Mesendoderm (in vitro differentiated cells): ENCODE measurements at regions not wholly inside any gene's neighbourhood (a gene's known extent, or its start where the extent isn't known, plus 50 kb on each side); places are given as distances from the start of the nearest gene placed in this dataset.
"Not testable (repeated sequence)": the region's sequence is repeated elsewhere in the genome, so short reads cannot be mapped to it uniquely, and the experiment has no call there.

Source experiments
- DNase-seq: peaks from one replicate; pipeline ENCODE4 v3.0.0; 2013
- H2AK5ac ChIP-seq: 2 replicates; pipeline ENCODE4 v1.6.1; 2013; ENCODE audit warnings: low read length, inconsistent platforms
- H2BK120ac ChIP-seq: 2 replicates; pipeline ENCODE4 v1.6.1; 2013; ENCODE audit warnings: low read depth, mild to moderate bottlenecking, low read length, moderate library complexity, mixed read lengths
- H2BK15ac ChIP-seq: replicated peaks from 2 replicates; pipeline ENCODE4 v1.6.1; 2013; ENCODE audit warnings: low read depth, mild to moderate bottlenecking, moderate library complexity
- H2BK5ac ChIP-seq: 2 replicates; pipeline ENCODE4 v1.6.1; 2013; ENCODE audit warnings: low read length, inconsistent platforms
- H3K18ac ChIP-seq: 2 replicates; pipeline ENCODE4 v1.6.1; 2013; ENCODE audit warnings: mild to moderate bottlenecking, low read length, mixed read lengths
- H3K23ac ChIP-seq: one replicate; pipeline ENCODE4 v1.6.1; 2013; ENCODE audit warnings: low read length
- H3K27ac ChIP-seq: 2 replicates; pipeline ENCODE4 v1.5.1; 2013; ENCODE audit warnings: low read depth, mild to moderate bottlenecking, inconsistent platforms, low read length, moderate library complexity
- H3K27me3 ChIP-seq: 2 replicates; pipeline ENCODE4 v1.6.1; 2013; ENCODE audit warnings: low read length, control low read depth, mild to moderate bottlenecking, inconsistent platforms; ENCODE audit not compliant: insufficient read depth, poor library complexity
- H3K36me3 ChIP-seq: 2 replicates; pipeline ENCODE4 v1.6.1; 2013; ENCODE audit warnings: low read length, inconsistent platforms; ENCODE audit not compliant: control insufficient read depth, insufficient read depth
- H3K4ac ChIP-seq: one replicate; pipeline ENCODE4 v1.6.1; 2013; ENCODE audit warnings: low read depth, mild to moderate bottlenecking, low read length, moderate library complexity
- H3K4me1 ChIP-seq: 2 replicates; pipeline ENCODE4 v1.6.1; 2013; ENCODE audit warnings: low read depth, low read length, inconsistent platforms; ENCODE audit not compliant: control insufficient read depth
- H3K4me2 ChIP-seq: 2 replicates; pipeline ENCODE4 v1.6.1; 2013; ENCODE audit warnings: low read length
- H3K4me3 ChIP-seq: 2 replicates; pipeline ENCODE4 v1.5.1; 2013; ENCODE audit warnings: mild to moderate bottlenecking, low read length
- H3K56ac ChIP-seq: one replicate; pipeline ENCODE4 v1.6.1; 2013; ENCODE audit warnings: low read length
- H3K79me1 ChIP-seq: 2 replicates; pipeline ENCODE4 v1.6.1; 2013; ENCODE audit warnings: low read length, inconsistent platforms
- H3K79me2 ChIP-seq: 2 replicates; pipeline ENCODE4 v1.6.1; 2013; ENCODE audit warnings: mild to moderate bottlenecking, low read length; ENCODE audit not compliant: control insufficient read depth, insufficient read depth
- H3K9ac ChIP-seq: 2 replicates; pipeline ENCODE4 v1.6.1; 2013; ENCODE audit warnings: low read length, inconsistent platforms
- H4K5ac ChIP-seq: one replicate; pipeline ENCODE4 v1.6.1; 2013; ENCODE audit warnings: low read length
- H4K8ac ChIP-seq: one replicate; pipeline ENCODE4 v1.6.1; 2013; ENCODE audit warnings: low read depth, mild to moderate bottlenecking, control low read depth, low read length, moderate library complexity
- WGBS: extraction: QIAGEN DNeasy Blood & Tissue Kit; methylation state at CpG from one replicate; pipeline ENCODE4 v1.1.7; 2013; ENCODE audit warnings: low lambda C conversion rate, missing lambda C conversion rate; ENCODE audit not compliant: insufficient coverage; ENCODE audit errors: extremely low coverage; 5-methylcytosine and 5-hydroxymethylcytosine counted together

DNA sequence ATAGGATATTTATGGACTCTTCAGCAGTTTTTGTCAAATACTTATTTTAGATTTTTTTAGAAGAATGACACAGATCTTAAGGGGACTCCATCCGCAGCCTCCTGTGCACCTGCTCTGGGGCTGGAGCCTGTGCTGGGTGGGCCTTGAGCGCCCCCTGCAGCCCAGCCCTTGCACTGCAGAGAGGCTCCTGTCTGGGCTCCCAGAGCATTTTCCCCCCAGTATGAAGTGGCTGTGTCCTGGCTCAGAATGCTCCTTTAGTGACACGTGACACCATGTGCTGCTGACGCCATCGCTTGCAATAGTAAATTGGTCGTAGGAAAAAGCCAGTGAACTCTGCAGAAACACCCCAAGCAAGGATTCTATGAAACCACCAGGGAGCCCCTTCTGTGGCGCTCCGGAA is 479.7 kb downstream of the TMEM121 start:
- H3K4ac ChIP-seq, H3K79me1 ChIP-seq, H3K27ac ChIP-seq, H3K18ac ChIP-seq, H3K4me2 ChIP-seq, H3K56ac ChIP-seq, H2BK15ac ChIP-seq, H3K4me1 ChIP-seq, H3K79me2 ChIP-seq, H3K27me3 ChIP-seq, H2BK5ac ChIP-seq, H2BK120ac ChIP-seq, DNase-seq, H2AK5ac ChIP-seq, H3K23ac ChIP-seq, H4K5ac ChIP-seq, H4K8ac ChIP-seq, H3K36me3 ChIP-seq, H3K4me3 ChIP-seq, H3K9ac ChIP-seq: not testable (repeated sequence)
- WGBS: no CpG with 5 or more reads among the region's 8 CpGs

DNA sequence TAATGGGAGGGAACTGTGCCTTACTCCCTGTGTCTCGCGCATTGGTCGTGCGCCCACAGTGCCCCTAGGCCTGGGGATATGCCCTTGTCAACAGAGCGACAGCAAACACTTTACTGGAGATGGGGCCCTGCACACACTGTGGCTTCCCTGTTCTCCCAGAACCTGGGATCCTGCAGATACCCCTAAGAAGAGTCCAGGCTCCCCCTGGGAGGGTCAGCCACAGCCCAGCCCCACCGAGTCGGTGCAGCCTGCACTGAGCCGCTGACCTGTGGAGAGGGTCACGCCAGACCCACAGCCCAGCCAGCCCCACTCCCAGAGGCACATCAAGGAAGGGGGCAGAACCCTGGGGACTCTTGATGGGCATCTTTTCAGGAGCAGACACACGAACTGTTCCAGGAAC is 480.3 kb downstream of the TMEM121 start:
- not testable (repeated sequence) for H3K27me3 ChIP-seq, H3K4me3 ChIP-seq

DNA sequence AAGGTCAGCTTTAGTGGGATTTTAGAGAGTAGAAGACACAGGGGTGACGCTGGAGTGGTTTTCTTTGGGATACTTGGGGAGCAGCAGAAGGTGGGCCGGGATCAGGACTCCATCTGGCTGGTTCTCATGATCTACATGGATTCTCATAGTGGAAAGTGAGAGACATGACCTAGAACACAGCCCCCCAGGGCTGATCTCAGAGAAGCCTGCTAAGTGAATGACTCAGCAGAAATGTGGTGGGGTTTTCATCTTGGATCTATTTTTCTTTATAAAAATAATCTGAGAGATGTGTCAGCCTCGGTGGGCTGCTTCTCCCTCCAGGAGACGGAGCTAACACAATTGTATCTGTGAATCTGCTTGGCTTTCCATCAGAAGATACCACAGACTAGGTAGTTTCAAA is 484.4 kb downstream of the TMEM121 start:
- H4K5ac ChIP-seq: no peak overlapping the region
- H3K27ac ChIP-seq: no peak overlapping the region
- no CpG with 5 or more reads among the region's 4 CpGs for whole genome bisulfite sequencing
- no peak overlapping the region for H2BK5ac ChIP-seq
- no peak overlapping the region for H3K56ac ChIP-seq
- no peaks in the 10 kb centered on the region for H3K4me1 ChIP-seq
- no peak overlapping the region for H2BK120ac ChIP-seq
- no peaks in the 10 kb centered on the region for H3K79me2 ChIP-seq
- H3K18ac ChIP-seq: no peak overlapping the region
- no peak overlapping the region for H3K23ac ChIP-seq
- H4K8ac ChIP-seq: no peak overlapping the region
- no peaks in the 10 kb centered on the region for H3K79me1 ChIP-seq
- no peaks in the 10 kb centered on the region for H3K36me3 ChIP-seq
- H2AK5ac ChIP-seq: no peak overlapping the region
- H2BK15ac ChIP-seq: no peak overlapping the region
- no peaks in the 10 kb centered on the region for H3K27me3 ChIP-seq
- no peak overlapping the region for H3K4me3 ChIP-seq
- no peak overlapping the region for H3K4me2 ChIP-seq
- no peak overlapping the region for H3K9ac ChIP-seq
- no peak overlapping the region for H3K4ac ChIP-seq
- DNase-seq: no peak

More for the DNA sequence above, 480.3 kb downstream of the TMEM121 start:
- not testable (repeated sequence) for H2BK15ac ChIP-seq, H4K5ac ChIP-seq, H2BK120ac ChIP-seq, H3K18ac ChIP-seq, H3K36me3 ChIP-seq, H4K8ac ChIP-seq, H3K4ac ChIP-seq, H3K23ac ChIP-seq, H3K4me2 ChIP-seq, H3K56ac ChIP-seq, DNase-seq, H2BK5ac ChIP-seq, H2AK5ac ChIP-seq, H3K9ac ChIP-seq, H3K4me1 ChIP-seq, H3K79me2 ChIP-seq, H3K79me1 ChIP-seq, H3K27ac ChIP-seq
- no CpG with 5 or more reads among the region's 10 CpGs for WGBS

DNA sequence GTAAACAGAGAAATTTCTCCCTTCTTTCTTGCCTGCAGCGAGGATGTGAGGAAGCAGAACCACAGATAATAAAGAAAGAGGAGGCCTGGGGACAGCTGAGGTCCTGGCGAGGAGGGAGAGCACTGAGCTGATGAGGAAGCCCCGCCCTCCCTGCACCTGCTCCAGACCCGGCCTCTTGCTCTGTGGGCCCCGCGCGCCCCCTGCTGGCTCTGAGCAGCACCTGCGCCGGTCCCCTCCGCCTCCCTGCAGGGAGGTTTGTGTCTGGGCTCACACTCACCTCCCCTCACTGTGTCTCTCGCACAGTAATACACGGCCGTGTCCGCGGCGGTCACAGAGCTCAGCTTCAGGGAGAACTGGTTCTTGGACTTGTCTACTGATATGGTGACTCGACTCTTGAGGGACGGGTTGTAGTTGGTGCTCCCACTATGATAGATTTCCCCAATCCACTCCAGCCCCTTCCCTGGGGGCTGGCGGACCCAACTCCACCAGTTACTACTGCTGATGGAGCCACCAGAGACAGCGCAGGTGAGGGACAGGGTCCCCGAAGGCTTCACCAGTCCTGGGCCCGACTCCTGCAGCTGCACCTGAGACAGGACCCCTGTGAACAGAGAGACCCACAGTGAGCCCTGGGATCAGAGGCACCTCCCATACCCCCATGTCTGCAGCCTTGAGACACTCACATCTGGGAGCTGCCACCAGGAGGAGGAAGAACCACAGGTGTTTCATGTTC is 485.4 kb downstream of the TMEM121 start:
- not testable (repeated sequence) for H3K27me3 ChIP-seq, H3K4ac ChIP-seq, H4K5ac ChIP-seq, H3K4me2 ChIP-seq, H3K9ac ChIP-seq, H3K18ac ChIP-seq, H2AK5ac ChIP-seq, H2BK15ac ChIP-seq, H3K27ac ChIP-seq, H3K4me3 ChIP-seq, H2BK120ac ChIP-seq, H3K56ac ChIP-seq, H3K4me1 ChIP-seq, H3K79me1 ChIP-seq, H2BK5ac ChIP-seq, DNase-seq, H4K8ac ChIP-seq, H3K79me2 ChIP-seq, H3K23ac ChIP-seq, H3K36me3 ChIP-seq
- no CpG with 5 or more reads among the region's 22 CpGs for WGBS

DNA sequence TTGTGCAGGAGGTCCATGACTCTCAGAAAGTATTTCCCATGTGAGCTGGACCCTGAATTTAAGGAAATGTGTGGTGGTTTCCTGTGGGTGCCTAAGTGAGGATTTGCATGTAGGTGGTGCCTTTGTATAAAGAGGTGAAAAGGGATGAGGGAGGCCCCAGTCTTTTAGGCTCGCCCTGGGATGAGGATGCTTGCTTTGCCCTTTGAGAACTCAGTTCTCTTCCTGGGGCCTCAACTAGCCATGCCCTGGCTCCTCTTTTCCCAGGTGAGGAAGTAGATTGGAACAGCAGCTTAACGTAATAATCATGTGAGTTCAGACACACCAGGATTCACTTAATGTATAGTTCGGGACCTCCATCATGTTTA is 486.0 kb downstream of the TMEM121 start:
- H4K8ac ChIP-seq, H3K36me3 ChIP-seq, H3K23ac ChIP-seq, H2BK5ac ChIP-seq, H3K27me3 ChIP-seq, DNase-seq, H3K27ac ChIP-seq, H2BK120ac ChIP-seq, H3K4me1 ChIP-seq, H4K5ac ChIP-seq, H3K79me1 ChIP-seq, H2AK5ac ChIP-seq, H3K9ac ChIP-seq, H3K4ac ChIP-seq, H3K4me2 ChIP-seq, H3K56ac ChIP-seq, H3K79me2 ChIP-seq, H2BK15ac ChIP-seq, H3K18ac ChIP-seq, H3K4me3 ChIP-seq: not testable (repeated sequence)
- WGBS: no CpG with 5 or more reads among the region's 3 CpGs

DNA sequence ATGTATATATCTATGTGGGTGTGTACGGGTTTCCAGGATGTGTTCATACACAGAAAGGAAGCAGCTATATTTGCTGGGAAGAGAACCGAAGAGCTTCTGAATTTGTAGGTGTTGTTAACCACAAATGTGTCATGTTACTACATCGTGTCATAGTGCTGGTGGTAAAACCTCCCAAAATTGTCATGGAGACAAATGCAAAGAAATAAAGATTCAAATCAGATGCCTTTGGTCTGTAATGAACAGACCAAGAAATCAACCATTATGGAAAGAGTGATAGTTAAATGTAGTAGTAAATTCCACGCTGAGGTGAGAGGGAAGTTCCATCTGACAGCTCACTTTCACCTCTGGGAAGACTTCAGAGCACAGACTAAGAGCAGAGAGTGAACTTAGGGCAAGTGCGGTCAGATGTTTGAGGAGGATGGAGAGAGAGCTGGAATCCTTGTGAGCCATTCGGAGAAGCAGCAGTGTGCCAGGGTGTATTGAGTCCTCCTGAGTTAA is 487.5 kb downstream of the TMEM121 start:
- Histone ChIP-seq H3K4me1 (no peaks in the 10 kb centered on the region), H3K9ac (no peak overlapping the region), H3K4me3 (no peak overlapping the region), H3K56ac (no peak overlapping the region), H3K23ac (no peak overlapping the region), H3K4ac (no peak overlapping the region), H3K27me3 (no peaks in the 10 kb centered on the region), H3K4me2 (no peak overlapping the region), H2BK15ac (no peak overlapping the region), H3K36me3 (no peaks in the 10 kb centered on the region), H2AK5ac (no peak overlapping the region), H2BK5ac (no peak overlapping the region), H3K18ac (no peak overlapping the region), H3K27ac (no peak overlapping the region), H4K8ac (no peak overlapping the region), H4K5ac (no peak overlapping the region), H2BK120ac (no peak overlapping the region), H3K79me2 (no peaks in the 10 kb centered on the region), H3K79me1 (no peaks in the 10 kb centered on the region)
- no CpG with 5 or more reads among the region's 6 CpGs for WGBS
- no peak for DNase-seq
